GM19025 (cell line): ENCODE measurements at regions not wholly inside any gene's neighbourhood (a gene's known extent, or its start where the extent isn't known, plus 50 kb on each side); places are given as distances from the start of the nearest gene placed in this dataset.

Source experiments
- ATAC-seq: cut with Tn5 transposase; IDR thresholded peaks from one replicate; pipeline ENCODE4 v1.9.1; 2021; ENCODE audit warnings: mild to moderate bottlenecking, low read depth, moderate library complexity; ENCODE audit not compliant: unreplicated experiment

- ATAC-seq: no peak
These were observed 67.8 kb downstream of the CASP12 start for GRCh38 chr11:104830508-104830907.

- no peak for ATAC-seq
These were observed 68.2 kb downstream of the CASP12 start for GRCh38 chr11:104830080-104830479.

- ATAC-seq: no peak
These were observed 71.5 kb downstream of the CASP12 start for GRCh38 chr11:104826772-104827171.

GRCh38 chr11:104823657-104824056 is 74.6 kb downstream of the CASP12 start:
- no peak for ATAC-seq

DNA sequence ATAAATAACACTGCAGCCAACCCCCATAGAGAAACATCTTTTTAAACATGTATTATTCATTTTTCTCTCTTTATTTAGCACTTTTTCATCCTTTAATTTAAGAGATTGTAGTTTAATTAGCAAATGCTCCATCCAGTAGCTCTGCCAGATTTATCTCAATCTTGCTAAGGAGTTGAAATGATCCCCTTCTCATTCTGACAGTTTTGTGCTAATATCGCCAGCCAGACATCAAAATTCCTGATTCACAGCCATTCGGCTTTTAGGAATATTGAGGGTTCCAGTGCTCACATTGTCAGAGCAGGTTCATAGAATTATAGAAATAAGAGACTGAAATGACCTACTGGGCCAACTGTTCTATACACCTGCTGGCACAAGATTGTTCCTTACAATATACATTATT is 77.8 kb downstream of the CASP12 start:
- ATAC-seq: no peak

DNA sequence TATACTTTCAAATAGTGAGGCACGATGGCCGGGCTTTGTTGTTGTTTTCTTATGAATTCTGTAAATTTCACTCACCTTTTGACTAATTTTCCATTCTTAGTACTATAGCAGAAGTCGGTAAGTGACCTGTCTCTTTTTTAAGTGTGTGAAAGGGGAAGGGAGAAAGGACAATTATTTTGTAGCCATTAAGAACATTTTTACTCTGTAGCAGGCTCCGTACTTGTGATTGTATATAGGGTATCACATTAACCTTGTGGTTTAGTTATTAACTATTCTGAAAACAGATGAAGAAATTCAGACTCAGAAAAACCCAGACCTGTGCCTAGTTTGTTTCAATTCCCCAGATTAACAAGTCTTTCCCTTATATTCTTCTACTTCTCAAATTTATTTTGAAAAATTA is 78.7 kb downstream of the CASP12 start:
- no peak for ATAC-seq

GRCh38 chr11:104819107-104819506 is 79.2 kb downstream of the CASP12 start:
- no peak for ATAC-seq

DNA sequence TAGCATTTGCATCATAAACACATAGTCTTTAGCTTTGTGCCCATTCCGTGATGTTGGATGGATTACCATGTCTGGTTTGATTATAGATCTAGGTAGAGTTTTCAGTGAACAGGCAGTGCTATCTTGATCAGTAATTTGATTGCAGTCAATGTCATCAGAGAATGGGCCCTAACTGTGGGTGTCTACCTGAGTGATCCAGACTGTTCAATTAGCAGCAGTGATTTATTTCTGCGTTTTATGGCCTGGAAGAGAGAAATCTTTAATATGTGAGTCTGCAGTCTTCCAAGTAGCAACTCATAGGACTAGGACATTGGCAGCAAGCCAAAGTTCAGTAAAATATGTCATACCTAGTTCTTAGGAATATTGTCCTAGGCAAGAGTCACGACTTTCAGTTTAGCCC is 80.3 kb downstream of the CASP12 start:
- ATAC-seq: no peak

DNA sequence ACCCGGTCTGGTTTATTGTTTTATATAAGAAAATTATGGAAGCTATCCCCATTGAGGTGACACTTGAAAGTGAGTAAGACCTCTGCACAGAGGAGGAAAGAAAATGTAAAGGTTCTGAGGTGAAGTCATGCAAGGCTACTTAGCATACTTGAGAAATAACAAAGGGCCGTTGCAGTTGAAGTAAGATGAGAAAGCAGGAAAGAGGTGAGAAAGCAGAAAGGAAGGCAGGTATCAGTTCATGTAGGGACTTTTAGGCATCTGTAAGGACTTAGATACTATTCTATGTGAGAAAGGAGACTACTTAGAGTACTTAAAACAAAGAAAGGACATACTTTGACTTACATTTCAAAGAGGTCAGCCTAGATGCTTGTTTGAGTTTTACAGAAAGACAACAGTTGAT is 84.7 kb downstream of the CASP12 start:
- ATAC-seq: no peak

DNA sequence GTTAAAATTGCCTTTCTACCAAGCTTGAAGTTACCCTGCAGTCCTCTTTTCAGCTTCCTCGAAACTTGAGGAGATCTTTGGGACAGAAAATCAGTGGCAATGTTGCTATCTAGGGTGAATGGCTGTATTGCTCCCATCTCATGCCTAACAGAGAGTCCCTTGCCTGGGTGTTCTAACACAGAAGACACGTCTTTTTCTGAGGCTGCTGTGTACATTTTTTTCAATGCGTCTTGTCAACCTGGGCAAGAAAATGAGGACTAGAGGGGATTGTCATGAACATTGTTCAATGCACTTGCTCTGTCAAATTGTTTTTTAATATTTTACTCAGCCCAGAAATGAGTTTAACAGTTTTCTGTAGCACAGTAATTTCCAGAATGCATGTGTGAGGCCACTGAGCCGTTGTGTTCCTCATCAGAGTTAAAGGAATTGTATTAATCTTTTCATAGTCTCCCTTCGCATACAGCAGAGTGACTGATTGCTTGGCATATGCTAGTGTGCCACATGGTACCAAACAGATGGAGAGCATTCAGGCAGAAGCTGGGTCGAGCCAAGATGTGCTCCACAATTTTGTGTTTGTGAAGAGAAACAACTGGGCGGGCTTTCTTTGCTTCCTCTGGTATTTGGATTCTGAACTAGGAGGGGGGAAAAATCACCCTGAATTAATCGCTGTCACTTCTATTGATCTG is 86.0 kb downstream of the CASP12 start:
- ATAC-seq: no peak

- no peak for ATAC-seq
These were observed 94.5 kb downstream of the CASP12 start for GRCh38 chr11:104803776-104804175.

GRCh38 chr11:104799251-104799650 is 99.0 kb downstream of the CASP12 start:
- peak; percentile 87 for ATAC-seq

DNA sequence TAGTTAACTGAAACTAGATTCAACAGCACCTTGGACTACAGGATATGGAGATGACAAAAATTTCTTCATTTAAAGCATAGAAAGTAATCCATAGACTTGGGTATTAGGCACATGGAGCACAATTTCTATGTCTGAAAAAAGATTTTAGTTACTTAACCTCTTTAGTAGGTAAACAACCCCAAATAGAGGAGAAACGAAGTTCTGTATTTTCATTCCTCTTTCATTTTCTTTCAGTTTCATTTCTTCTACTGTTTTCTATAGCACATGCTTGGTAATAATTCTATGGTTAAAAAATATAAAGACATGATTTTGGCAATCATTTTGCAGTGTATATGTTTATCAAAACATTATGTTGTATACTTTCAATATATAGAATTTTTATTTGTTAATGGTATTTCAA is 99.5 kb downstream of the CASP12 start:
- ATAC-seq: peak; percentile 39

- no peak for ATAC-seq
These were observed 102.0 kb downstream of the CASP12 start for GRCh38 chr11:104796301-104796700.

DNA sequence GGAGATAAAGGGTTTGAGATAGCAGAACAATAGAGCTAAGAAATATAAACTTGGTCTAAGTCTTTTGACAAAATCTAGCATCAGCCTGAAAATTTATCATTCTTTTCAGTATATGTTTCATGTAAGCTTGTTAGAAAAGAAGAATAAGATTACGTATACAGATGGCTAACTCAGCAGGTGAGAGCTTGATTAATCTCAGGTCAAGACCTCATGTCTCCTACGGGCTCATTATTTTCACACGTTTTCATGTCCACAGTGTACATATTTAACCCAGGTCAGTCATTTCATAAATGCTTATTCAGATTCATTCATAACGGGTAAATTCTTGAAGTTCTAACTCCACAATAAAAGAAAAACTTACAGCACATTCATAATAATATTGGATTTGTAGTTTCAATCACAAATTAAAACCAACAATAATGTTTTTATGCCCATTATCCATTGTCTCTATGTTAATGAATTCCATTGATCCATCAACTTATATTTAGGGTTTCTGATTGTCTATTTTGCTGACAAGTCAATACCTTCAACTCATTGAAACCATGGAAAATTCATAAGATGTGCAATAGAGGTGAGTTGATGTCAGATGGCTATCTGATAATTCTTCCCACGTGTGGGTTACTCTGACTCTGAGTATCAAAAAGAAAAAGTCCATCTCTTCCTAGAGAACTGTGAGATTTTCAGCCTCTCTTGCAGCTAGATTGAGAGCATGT is 102.6 kb downstream of the CASP12 start:
- no peak for ATAC-seq

DNA sequence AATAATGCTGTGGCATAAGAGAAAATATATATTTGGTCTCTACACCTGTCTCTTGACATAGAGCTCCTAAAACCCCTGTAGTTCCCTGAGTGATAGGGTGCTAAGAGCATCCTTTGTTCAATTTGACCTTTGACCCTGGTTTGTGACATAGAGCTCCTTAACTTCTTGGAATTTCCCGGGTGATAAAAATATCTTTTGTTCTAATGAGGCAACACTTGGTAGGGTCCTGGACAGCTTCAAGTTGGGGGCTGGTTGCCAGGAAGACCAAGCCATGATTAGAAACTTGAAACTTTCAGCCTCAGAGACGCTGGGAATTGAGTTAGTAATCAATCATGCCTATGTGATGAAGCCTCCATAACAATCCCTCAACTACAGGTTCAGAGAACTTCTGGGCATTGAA is 105.4 kb downstream of the CASP12 start:
- no peak for ATAC-seq

- ATAC-seq: no peak
These were observed 106.4 kb downstream of the CASP12 start for GRCh38 chr11:104791896-104792295.

GRCh38 chr11:104784684-104785460 is 113.4 kb downstream of the CASP12 start:
- no peak for ATAC-seq

GRCh38 chr11:104783241-104783640 is 115.0 kb downstream of the CASP12 start:
- ATAC-seq: no peak

DNA sequence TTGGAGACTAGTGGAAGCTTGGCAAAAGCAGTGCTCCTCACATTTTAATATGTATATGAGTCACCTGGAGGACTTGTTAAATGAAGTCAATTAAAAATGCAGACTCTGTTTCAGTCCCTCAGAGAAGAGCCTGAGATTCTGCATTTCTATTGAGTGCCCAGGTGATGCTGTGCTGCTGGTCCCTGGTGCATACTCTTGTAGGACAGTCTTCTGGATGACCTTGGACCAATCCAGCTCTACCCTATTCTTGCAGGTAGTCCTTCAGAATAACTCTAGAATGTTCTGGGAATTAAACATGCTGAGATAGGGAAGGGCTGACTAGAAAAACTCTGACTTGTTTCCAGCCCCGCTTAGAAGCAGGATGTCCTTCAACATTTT is 115.9 kb downstream of the CASP12 start:
- ATAC-seq: no peak

- ATAC-seq: no peak
These were observed 116.4 kb downstream of the CASP12 start for GRCh38 chr11:104781719-104782376.
